Thyroid gland (tissue), 4 donors: ENCODE measurements at regions not wholly inside any gene's neighbourhood (a gene's known extent, or its start where the extent isn't known, plus 50 kb on each side); places are given as distances from the start of the nearest gene placed in this dataset.

Experiments
- CTCF ChIP-seq, 6 experiments: fragments of 200-600 bp in 3 of 6; fragments of 450-650 bp in 3 of 6; sonication (generic) in 3 of 6; IDR thresholded peaks; one replicate each; pipeline ENCODE4 v1.5.1; 2016 to 2019; ENCODE audit warnings: antibody characterized with exemption in 6 of 6, mild to moderate bottlenecking in 2 of 6, inconsistent platforms in 1 of 6, moderate library complexity in 1 of 6
- POLR2A ChIP-seq, 2 donors: fragments of 450-650 bp; IDR thresholded peaks; one replicate each; pipeline ENCODE4 v1.6.1; 2017; ENCODE audit warnings: antibody characterized with exemption in 2 of 2, mild to moderate bottlenecking in 2 of 2, moderate library complexity in 1 of 2

GRCh38 chr13:42398533-42398932 lies 126.6 kb downstream of the AKAP11 start:
- TF ChIP-seq CTCF (IDR thresholded peaks at IDR 0.05) (no peak), POLR2A (IDR thresholded peaks at IDR 0.05) (no peak)
